ENCODE measurements at regions not wholly inside any gene's neighbourhood (a gene's known extent, or its start where the extent isn't known, plus 50 kb on each side); places are given as distances from the start of the nearest gene placed in this dataset.

GRCh38 chr5:21661184-21661583, 1192.0 kb downstream of the CDH12 start:
- Histone ChIP-seq H2AFZ (ENCODE audit: control insufficient read depth, low read depth, low read length) (no peak overlapping the region), H3K9ac (ENCODE audit: control insufficient read depth, insufficient read depth, low read length) (no peak overlapping the region), H3K79me2 (ENCODE audit: control insufficient read depth, insufficient read depth, low read length) (no peaks in the 10 kb centered on the region), H3K27me3 (replicated peaks in 1 of 2; ENCODE audit: control insufficient read depth in 2 of 2, insufficient read depth in 2 of 2, low read length in 1 of 2) (no peaks in the 10 kb centered on the region), H3K36me3 (ENCODE audit: control insufficient read depth in 2 of 2, insufficient read depth in 2 of 2, low read length in 1 of 2) (no peaks in the 10 kb centered on the region), H3K4me3 (no peak overlapping the region), H3K4me2 (ENCODE audit: control insufficient read depth, insufficient read depth) (no peak overlapping the region), H3K9me3 (replicated peaks; ENCODE audit: control insufficient read depth, insufficient read depth, low read length) (no peaks in the 10 kb centered on the region), H4K20me1 (ENCODE audit: control insufficient read depth, insufficient read depth) (no peaks in the 10 kb centered on the region), H3K27ac (ENCODE audit: control insufficient read depth, insufficient read depth) (no peak overlapping the region), H3K4me1 (ENCODE audit: control insufficient read depth, insufficient read depth, low read length) (no peaks in the 10 kb centered on the region)
- TF ChIP-seq CHD2 (IDR thresholded peaks at IDR 0.05; ENCODE audit: borderline replicate concordance, low read depth, low read length) (no peak), FOXM1 (IDR thresholded peaks at IDR 0.05; ENCODE audit: low read depth, low read length) (no peak), IKZF1 (conservative IDR thresholded peaks at IDR 0.05) (no peak), NFXL1 (IDR thresholded peaks at IDR 0.05; ENCODE audit: borderline replicate concordance) (no peak), RBBP5 (conservative IDR thresholded peaks at IDR 0.05) (no peak), MTA3 (IDR thresholded peaks at IDR 0.05; ENCODE audit: borderline replicate concordance, low read length) (no peak), MYB (IDR thresholded peaks at IDR 0.05; ENCODE audit: borderline replicate concordance, low read depth, low read length) (no peak), YBX1 (IDR thresholded peaks at IDR 0.05) (no peak), ZNF274 (IDR thresholded peaks at IDR 0.05; ENCODE audit: insufficient read depth, insufficient read length) (no peak), BACH1 (IDR thresholded peaks at IDR 0.05; ENCODE audit: borderline replicate concordance) (no peak), JUND (IDR thresholded peaks at IDR 0.05; ENCODE audit: low read depth, low read length) (no peak), SIN3A (IDR thresholded peaks at IDR 0.05; ENCODE audit: low read depth, low read length) (no peak), PAX5 (IDR thresholded peaks at IDR 0.05; ENCODE audit: borderline replicate concordance, low read depth, low read length) (no peak), POLR2AphosphoS5 (IDR thresholded peaks at IDR 0.05; ENCODE audit: low read length) (no peak), NRF1 (conservative IDR thresholded peaks at IDR 0.05; ENCODE audit: low read depth, low read length) (no peak), KLF5 (IDR thresholded peaks at IDR 0.05; ENCODE audit: partially characterized antibody) (no peak), MTA2 (IDR thresholded peaks at IDR 0.05; ENCODE audit: low read depth) (no peak), EZH2 (IDR thresholded peaks at IDR 0.05; ENCODE audit: borderline replicate concordance, control insufficient read depth, low read depth, low read length) (no peak), NBN (IDR thresholded peaks at IDR 0.05) (no peak)
- TF ChIP-seq, protein P1, sequence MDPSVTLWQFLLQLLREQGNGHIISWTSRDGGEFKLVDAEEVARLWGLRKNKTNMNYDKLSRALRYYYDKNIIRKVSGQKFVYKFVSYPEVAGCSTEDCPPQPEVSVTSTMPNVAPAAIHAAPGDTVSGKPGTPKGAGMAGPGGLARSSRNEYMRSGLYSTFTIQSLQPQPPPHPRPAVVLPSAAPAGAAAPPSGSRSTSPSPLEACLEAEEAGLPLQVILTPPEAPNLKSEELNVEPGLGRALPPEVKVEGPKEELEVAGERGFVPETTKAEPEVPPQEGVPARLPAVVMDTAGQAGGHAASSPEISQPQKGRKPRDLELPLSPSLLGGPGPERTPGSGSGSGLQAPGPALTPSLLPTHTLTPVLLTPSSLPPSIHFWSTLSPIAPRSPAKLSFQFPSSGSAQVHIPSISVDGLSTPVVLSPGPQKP (IDR thresholded peaks at IDR 0.05; ENCODE audit: low read depth, low read length), result no peak
- BruUV-seq (replicated peaks), result no TSS peak
- intact Hi-C loops (cut with micrococcal nuclease; ENCODE audit: unreplicated experiment) (no loop called here), in situ Hi-C loops (cut with MboI) (no loop called here)
- WGBS (ENCODE audit: insufficient coverage, insufficient replicate concordance, low lambda C conversion rate, missing lambda C conversion rate), result 17% methylated on average over 2 of the region's 2 CpGs
- no peak for FAIRE-seq
- CTCF ChIA-PET, result no interaction called here
- POLR2A ChIA-PET, result no interaction called here
- RAD21 ChIA-PET (ENCODE audit: unreplicated experiment), result no interaction called here
- DNase-seq (ENCODE audit: low read depth, low spot score), result no peak
- SMC1A ChIA-PET (ENCODE audit: uncharacterized antibody, unreplicated experiment), result no interaction called here
- no peak for ATAC-seq

All from GM12878 (cell line).